COR-L47 (cell line): ENCODE measurements at regions not wholly inside any gene's neighbourhood (a gene's known extent, or its start where the extent isn't known, plus 50 kb on each side); places are given as distances from the start of the nearest gene placed in this dataset.

Experiments
- DNase-seq: peaks from one replicate; lab custom pipeline; 2025; lab: John Stamatoyannopoulos, UW

GRCh38 chr13:112001571-112001970, 65.4 kb upstream of the SOX1 start:
- DNase-seq = no peak

- no peak for DNase-seq
Observed at GRCh38 chr13:112003396-112003795, 63.6 kb upstream of the SOX1 start.

- peak; percentile 8 for DNase-seq
Observed at GRCh38 chr13:112003941-112004340, 63.0 kb upstream of the SOX1 start.

- no peak for DNase-seq
Observed at GRCh38 chr13:112005925-112006324, 61.0 kb upstream of the SOX1 start.

- no peak for DNase-seq
Observed at GRCh38 chr13:112007191-112007590, 59.8 kb upstream of the SOX1 start.

GRCh38 chr13:112010714-112011113, 56.2 kb upstream of the SOX1 start:
- DNase-seq = no peak

- no peak for DNase-seq
Observed at GRCh38 chr13:112012016-112012704, 54.8 kb upstream of the SOX1 start.

GRCh38 chr13:112012705-112013085, 54.3 kb upstream of the SOX1 start:
- DNase-seq = no peak

- DNase-seq = no peak
Observed at GRCh38 chr13:112013665-112014064, 53.3 kb upstream of the SOX1 start.

- DNase-seq = no peak
Observed at GRCh38 chr13:112014857-112015256, 52.1 kb upstream of the SOX1 start.
